ENCODE measurements at regions not wholly inside any gene's neighbourhood (a gene's known extent, or its start where the extent isn't known, plus 50 kb on each side); places are given as distances from the start of the nearest gene placed in this dataset.
A peak's percentile ranks its signal among the peaks of the same experiment; 100 is the strongest.
"Not testable (repeated sequence)": the region's sequence is repeated elsewhere in the genome, so short reads cannot be mapped to it uniquely, and the experiment has no call there.

DNA sequence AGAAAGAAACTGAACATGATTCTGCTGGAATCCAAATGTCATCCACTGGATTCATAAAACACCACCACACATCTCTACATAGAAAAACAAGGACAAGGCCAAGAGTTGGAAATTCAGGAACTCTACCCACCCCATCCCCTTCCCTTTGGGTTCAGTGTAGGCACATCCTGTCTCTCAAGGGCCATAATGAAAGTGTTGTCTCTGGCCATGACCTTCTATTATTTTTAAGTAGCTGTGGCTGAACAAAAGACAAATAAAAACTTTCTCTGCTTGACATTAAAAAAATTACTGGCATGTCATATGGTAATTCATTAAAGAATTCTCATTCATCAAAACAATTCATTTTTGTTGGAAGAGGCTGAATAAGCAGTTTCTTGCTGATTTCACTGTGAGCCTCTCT lies 54.9 kb upstream of the ZBTB18 start:
- no peak for DNase-seq

DNA sequence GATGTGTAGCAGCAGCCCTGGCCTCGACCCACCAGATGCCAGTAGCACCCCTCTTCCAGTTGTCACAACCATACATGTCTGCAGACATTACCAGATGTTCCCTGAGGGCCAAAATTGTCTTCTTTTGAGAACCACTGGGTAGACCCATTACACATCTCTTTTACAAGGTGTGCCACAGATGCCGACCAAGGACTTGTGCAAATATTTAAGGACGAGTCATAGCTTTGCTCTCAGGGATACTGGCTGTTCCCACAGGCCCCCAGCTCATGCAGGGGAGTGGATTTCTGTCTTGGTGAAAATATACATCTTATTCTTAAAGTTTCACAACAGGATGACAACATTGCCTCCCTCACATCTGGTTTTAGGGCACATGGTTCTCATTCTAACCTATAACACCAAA lies 59.4 kb upstream of the ZBTB18 start:
- DNase-seq, result no peak

DNA sequence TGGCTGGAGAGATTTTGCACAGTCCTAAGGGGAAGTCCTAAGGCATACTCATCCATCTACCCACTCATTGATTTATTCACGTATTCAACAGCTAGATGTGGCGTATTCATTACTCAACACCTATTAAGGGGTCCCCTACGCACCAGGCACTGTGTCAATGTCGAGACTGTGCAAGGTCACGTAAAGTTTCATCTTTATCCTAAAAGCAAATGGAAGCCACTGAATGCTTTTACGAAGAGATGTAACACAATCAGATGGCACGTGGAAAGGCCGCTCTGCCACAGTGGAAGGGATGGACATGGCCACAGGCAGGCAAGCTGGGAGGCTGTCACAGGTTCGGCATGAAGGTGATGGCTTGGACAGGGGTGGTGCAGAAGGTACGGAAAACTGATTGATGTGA lies 66.3 kb upstream of the ZBTB18 start:
- DNase-seq, result no peak

DNA sequence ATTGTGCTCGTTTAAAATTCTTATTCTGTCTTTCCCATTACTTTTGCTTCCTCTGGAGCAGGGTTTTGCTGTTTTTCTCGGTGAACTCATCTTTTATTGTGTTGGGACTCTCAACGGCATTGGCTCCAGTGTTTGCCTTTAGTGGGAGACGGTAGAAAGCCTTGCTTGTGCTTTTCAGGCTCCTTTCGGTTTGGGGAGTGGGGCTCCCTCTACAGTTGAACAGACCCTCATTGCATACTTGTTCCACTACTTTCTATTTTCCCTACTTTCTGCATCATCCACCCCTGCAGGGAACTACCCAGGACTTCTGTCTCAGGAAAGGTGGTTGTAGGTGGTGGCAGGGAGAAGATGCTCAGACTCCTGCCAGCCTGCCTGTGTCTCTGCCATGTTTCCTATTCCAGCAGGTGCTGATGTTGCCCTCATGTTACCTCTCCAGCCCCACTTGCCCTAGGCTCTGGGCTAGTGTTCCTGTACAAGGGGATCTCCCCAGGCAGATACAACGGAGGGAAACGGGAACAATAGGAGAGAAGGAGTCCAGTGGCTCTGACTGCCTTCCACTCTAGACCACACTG lies 68.5 kb upstream of the ZBTB18 start:
- no peak for DNase-seq

DNA sequence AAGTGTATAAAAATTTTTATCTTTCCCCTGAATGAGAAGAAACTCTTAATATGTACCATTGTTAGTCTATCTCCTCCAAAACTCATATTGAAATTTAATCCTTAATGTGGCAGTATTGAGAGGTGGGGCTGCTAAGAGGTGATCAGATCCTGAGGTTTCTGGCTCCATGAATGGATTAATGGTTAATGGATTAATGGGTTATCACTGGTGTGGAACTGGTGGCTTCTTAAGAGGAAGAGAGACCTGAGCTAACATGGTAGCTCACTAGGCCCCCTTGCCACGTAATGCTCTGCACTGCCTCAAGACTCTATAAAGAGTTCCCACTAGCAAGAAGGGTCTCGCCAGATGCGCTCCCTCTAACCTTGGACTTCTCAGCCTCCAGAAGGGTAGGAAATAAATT lies 70.6 kb upstream of the ZBTB18 start:
- no peak for DNase-seq

DNA sequence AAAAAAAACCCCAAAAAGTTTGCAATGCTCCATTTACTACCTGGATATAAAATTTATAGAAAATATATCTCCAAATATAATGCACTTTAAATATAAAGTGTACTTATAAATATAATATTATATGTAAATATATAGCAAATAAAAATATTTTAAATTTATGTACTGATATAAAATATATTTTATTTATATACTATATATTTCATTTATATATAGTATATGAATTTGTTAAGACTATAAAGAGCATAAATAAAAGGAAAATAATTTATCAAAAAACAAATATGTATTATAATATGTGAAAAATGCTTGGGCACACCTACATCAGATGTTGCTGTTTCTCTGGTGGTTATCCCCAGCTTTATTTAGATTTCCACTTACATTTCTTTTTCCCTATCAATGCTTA lies 71.0 kb upstream of the ZBTB18 start:
- DNase-seq, result no peak

DNA sequence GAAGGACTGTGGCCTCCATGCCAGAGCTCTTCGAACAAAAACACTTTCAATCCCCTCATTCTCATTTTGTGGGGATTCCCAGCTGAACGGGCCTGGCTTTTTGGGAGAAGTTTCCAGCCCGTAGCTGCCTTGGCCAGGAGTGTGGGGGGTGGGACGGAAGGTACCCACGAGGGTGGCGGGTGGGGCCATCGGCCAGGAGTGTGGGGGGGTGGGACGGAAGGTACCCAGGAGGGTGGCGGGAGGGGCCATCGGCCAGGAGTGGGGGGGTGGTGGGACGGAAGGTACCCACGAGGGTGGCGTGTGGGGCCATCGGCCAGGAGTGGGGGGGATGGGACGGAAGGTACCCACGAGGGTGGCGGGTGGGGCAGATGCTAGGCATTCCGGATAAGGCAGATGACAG lies 71.7 kb upstream of the ZBTB18 start:
- no peak for DNase-seq

DNA sequence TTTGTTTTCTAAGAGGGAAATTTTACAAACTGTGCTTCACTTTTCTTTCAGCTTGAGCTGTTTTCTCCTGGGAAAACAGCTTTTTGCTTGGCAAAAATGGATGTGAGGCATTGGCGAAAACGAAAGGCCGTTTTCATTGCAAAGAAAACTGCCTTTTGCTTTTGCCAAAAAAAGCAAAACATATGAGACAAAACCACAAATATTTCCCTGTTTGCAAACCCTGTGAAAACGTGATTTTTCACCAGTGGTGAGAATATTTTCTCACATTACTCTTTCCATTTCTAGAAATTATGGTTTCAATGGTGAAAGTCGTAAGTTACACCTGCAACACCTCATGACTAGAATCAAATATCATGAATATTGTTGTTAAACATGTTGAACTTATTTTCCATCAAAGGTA lies 74.0 kb upstream of the ZBTB18 start:
- no peak for DNase-seq

DNA sequence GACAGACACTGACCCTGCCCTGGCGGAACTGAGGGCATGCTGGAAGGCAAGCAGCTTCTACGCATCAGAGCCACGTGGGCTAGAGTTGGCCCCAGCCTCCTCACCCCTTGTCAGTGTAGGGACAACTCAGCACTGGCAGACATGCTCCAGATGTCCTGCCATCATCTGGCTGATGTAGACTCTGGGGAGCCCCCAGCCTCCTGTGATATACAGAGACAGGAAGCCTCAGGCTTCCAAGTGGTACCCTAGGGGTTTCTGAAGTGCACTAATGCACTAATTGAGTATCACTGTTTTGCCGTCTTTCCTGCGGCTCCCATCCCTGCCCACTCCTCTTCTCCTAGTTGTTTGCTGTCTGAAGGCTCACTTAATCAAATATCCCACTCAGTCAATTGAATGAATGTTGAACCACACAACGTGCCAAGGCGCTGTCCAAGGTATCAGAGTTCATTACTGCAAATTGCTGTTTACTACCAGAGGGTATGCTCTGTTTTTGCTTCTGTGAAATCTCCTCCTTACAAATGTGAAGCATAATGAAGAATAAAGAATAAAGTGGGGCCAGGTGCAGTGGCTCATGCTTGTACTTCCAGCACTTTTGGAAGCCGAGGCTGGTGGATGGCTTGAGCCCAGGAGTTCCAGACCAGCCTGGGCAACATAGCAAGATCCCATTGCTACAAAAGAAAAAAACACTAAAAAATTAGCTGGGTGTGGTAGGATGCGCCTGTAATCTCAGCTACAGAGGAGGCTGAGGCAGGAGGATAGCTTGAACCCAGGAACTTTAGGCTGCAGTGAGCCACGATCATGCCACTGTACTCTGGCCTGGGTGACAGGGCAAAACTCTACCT lies 76.4 kb upstream of the ZBTB18 start:
- no peak for DNase-seq

DNA sequence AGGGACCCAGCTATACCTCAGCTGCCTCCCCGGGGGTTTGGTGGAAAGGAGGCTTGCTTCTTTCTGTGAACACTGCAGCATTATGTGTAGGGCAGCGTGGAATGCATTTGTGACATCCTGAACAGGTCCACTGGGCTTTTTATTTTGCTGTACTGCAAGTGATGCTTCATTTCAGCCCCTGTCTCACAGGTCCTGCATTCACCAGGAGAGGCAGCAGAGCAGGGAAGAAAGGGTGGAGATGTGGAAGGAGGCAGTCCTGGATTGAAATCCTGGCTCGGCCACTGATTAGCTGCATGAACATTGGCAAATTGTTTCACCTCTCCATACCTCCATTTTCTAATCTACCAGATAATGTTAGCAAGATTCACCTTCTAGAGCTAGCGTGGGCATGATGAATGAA lies 77.9 kb upstream of the ZBTB18 start:
- DNase-seq, result no peak

DNA sequence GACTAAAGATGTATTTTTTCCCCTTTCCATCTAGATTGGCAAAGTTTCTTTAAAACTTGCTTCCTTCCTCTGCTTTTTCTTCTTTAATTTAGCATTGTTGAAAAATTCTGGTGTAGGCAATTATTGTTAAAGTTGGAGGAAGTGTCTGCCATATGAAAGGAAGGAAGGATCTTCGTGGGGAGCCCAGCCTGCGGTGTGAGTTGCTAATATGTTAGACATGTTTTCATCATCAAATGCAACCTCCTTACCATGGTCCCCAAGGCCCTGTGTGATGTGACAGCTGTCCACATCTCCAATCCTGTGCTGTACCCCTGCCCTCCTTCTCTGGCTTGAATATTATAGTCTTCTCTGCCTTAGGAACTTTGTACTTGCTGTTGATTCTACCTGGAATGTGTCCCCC lies 81.0 kb upstream of the ZBTB18 start:
- DNase-seq, result no peak

DNA sequence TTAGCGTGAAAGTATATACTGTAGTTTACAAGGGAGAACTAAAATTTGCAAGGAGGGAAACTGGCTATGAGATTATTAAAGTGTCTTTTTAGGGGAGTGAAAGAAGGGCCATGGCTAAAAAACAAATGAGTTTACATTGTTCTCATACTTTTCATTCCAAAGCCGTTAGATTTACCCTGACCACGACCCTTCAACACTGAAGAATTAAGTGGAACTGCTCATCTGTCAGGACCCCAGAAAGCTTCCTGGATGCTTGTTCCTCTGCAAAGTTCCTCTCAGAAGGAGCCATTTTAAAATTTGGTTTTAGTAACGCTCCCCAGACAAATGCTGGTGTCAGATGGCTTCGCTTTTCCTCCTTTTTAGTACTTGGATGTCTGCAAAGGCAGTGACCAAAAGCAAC lies 82.7 kb upstream of the ZBTB18 start:
- DNase-seq, result no peak

DNA sequence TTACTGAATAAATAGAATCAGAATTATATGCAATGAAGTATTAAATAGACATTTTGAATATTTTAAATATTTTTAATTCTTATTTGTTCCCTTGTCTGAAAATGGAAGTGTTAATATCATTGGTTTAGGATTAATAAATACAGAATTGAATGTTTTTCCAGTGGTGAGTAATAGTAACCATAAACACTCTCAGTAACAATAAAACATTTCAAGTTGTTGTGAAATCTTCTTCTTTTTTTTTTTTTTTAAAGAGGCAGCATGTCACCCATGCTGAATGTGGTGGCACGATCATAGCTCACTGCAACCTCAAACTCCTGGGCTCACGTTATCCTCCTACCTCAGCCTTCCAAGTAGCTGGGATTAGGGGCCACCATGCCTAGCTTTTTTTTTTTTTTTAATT lies 86.2 kb upstream of the ZBTB18 start:
- no peak for DNase-seq

DNA sequence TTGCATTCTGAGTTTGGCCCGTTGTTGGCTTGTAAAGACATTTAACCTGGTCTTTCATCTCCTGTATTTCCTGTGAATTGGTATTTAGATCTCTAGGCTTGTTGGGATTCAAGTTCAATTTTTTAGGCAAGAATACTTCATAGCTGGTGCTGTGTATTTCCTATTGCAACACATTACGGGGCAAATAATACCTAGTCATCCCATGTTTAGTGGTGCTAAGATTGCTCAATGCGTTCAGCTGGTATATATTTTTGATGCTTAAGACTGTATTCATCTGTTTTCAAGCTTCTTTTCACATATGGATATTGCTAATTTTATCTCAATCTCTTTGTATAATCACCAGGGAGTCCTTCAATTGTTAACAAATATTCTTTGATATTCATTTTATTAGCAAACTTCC lies 87.5 kb upstream of the ZBTB18 start:
- DNase-seq, result no peak

DNA sequence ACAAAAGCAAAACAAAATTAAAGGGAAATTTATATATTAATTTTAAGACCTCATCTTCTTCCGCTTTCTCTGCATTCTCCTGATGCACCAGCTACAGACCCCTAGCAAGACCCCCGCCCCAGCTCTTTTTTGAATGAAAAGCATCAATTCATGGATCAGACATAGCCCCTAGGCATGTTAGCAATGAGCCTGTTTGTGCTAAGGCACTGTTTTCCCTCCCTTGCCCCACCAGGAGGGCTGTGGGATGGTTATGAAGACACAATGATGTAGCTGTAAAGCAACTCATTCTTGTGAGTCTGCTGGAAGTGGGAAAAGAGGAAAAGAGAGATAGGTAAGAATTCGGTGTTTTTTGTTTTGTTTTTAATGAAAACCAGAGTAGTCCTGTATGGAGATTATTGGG lies 88.5 kb upstream of the ZBTB18 start:
- no peak for DNase-seq

DNA sequence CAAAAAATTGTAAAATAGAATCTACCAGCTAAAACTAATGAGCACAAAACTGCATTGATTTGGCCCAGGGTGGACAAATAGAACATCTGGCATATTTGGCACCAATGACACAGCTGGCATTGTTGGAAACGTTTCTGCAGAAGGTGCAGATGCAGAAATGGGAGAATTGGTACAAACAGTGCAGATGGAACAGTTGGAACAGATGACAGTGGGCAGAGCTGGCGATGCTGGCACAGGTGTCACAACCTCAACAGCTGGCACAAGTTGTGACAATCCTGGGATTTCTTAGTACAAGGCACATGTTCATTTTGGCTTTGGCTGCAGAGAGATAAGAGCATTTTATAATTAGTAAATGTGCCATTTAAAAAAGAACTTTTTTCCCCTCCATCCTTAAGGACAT lies 91.1 kb upstream of the ZBTB18 start:
- no peak for DNase-seq

DNA sequence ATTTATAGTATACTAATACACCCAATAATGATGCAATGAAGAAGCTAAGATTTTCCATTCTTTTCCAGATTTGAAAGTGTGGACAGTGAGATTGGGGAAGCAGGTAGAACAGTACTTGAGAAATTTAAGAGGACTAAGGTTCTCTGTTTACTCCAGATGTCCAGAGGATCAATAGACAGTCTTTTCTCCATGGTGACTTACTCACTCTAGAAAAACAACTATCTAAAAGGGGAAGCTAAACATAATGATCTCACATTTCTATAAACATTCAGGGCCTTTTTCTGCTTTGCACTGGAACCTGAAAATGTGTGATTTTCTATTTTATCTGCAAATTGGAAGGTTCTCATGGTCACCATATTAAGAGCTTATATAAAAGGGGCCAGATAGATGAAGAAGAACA lies 93.9 kb upstream of the ZBTB18 start:
- DNase-seq, result no peak

DNA sequence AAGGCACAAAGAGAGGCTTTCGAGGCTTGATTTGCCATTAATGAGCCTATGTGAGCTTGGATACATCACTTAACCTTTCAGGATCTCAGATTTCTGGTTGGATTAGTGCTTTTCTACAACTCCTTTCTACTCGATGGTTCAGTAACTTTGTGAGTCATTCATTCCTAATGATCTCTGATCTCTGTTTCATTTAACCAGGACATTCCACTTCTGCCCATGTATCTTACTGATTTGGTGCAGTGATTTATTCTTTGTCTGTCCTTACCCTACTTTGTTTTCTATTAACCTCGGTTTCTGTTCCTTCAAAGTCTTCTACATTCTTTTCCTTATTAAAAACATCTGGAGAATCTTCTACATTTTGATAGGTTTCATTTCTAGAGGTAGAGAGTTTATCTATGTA lies 94.6 kb upstream of the ZBTB18 start:
- no peak for DNase-seq

DNA sequence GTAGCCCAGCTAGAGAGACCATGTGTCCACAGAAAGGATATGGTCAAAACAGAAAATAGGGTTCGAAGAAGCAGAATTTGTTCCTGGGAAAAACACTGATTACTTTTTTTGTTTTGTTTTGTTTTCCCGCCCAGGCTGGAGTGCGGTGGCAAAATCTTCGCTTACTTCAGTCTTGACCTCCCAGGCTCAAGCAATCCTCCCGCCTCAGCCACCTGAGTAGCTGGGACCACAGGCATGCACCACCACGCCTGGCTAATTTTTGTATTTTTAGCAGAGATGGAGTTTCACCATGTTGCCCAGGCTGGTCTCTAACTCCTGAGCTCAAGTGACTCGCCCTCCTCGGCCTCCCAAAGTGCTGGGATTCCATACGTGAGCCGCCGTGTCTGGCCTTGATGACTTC lies 99.9 kb upstream of the ZBTB18 start:
- not testable (repeated sequence) for DNase-seq

DNA sequence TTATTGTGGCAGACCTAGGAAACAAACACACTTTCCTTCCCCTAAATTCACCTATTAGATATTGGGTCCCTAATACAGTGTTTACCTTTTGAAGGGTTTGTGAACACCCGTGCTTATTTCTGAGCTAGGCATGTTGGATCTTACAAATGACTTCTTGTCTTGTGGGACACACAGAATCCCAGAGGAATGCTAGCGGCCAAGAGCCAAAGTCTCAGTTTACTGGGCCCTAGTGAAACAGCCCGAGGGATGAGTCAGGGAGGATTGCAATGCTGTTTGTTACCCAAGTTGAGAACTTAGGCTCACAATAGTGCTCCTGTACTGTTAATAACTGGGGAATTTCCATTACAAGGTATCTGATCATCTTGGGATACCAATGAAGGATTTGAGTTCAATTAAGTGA lies 100.1 kb upstream of the AKT3 start:
- no peak for DNase-seq

DNA sequence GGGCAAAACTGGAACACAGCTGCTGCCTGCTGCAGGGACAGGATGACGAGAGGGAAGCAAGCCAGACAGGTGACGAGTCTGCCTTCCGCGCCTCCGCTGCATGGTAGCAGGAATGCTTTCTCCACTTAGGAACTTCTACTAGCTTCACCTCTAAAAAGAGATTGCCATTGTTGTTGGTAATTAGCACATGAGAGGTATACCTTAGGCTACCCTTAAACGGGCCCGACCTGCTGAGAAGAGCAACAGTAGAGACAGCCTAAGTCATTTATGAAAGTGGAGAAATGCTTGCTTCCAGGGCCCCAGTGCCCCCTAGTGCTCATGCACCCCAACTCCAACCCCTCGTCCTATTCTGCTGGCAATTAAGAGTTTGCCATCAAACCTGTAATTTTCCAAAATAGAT lies 96.9 kb upstream of the AKT3 start:
- DNase-seq, result peak; percentile 39 to 48

DNA sequence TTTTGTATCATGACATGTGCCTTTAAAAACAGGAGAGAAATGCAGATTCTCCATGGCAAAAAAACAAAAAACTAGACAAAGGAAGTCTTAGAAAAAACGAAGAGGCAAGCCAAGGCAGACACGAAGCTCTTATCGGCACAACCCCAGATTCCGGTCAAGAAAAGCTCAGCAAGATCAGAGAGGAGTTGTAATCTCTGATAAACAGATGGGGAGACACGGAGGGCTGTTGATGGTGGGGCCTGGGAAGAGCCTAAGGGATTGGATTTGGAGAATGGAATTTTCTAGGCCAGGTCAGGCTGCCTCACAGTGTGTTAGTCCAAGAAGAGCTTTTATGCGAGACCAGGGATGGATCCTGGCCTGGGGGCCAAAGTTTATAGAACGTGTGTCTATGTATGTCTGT lies 96.2 kb upstream of the AKT3 start:
- no peak for DNase-seq

DNA sequence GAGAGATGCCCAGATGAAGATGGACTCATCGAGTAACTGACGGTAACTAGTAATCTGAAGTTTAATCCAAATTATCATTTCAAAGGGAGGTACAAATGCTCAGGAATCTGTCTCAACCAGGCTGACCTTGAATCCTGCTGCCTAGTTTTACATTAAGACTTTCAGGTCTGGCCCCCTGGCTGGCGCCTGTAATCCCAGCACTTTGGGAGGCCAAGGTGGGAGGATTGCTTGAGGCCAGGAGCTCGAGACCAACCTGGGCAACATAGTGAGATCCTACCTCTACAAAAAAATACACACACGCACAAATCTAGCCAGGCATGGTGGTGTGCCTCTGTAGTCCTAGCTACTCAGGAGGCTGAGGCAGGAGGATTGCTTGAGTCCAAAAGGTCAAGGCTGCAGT lies 95.7 kb upstream of the AKT3 start:
- DNase-seq, result no peak

DNA sequence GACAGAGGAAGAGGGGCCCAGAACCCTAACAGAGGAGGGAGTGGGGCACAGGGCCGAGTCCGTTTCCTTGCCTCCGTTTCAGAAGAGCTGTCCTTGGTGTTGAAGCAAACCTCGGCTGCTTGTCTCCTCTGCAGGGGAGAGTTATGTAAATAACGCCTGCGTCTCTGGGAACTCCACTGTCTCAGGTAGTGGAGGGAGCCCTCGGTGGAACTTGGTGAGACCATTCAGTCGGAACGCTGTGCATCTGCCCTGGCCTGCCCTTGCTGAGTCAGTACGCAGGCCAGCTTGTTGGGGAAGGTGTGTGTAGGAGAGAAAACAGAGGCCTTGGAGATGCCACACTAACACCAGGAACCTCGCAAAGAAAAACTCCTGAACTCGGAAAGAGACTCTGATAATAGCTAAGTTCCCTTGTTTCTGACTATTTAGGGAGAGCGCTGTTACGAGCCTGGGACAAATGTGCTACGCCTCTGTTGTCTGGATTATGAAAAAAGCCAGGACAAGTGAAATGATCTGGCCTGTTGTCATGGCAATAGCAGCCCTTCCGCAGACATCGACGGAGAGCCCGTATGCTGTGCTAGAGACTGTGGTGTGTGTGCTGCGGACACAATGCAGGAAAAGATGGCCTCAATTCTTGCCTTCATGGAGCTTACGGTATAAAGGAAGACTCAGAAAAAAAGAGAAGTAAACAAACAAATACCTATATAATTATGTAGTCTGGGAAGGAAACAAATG lies 94.6 kb upstream of the AKT3 start:
- no peak for DNase-seq
